ENCODE measurements at regions not wholly inside any gene's neighbourhood (a gene's known extent, or its start where the extent isn't known, plus 50 kb on each side); places are given as distances from the start of the nearest gene placed in this dataset.

DNA sequence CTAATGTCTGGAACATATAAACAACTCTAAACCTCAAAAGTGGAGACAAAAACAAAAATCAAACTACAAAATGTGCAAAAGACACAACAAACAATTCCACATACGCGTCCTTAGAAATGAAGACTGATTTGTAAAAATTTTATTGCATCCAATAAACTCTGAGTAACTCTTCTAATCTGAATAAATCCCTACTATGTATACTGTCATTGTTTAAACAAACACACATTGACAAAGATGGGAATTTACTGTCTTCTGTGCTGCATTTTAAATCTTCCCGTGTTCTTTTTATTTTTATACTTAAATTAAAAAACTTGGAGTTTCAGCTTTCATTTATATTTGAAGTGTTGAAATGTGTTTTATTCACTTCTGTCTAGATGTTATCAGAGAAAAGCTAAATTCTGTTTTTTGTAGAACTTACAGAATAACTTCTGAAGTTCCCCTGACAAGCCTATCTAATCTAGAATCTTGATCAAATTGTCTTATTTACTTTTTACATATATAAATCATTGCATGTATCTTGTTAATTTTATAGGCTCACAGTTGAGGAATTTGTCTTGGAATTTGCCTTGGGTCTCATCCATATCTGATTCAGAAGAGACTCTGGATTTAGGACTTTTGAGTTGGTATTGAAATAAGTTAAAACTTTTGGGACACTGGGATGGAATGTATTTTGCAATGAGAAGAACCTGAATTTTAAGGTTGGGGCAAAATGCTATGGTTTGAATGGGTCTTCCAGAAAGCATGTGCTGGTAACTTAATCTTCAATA lies 2064.4 kb upstream of the C9orf72 start:
- H3K9me3 ChIP-seq (ENCODE audit: insufficient read depth, low read depth), result no peaks in the 10 kb centered on the region
- TF ChIP-seq EZH2 (IDR thresholded peaks at IDR 0.05; ENCODE audit: low read depth), result no peak
- TF ChIP-seq, protein P1, sequence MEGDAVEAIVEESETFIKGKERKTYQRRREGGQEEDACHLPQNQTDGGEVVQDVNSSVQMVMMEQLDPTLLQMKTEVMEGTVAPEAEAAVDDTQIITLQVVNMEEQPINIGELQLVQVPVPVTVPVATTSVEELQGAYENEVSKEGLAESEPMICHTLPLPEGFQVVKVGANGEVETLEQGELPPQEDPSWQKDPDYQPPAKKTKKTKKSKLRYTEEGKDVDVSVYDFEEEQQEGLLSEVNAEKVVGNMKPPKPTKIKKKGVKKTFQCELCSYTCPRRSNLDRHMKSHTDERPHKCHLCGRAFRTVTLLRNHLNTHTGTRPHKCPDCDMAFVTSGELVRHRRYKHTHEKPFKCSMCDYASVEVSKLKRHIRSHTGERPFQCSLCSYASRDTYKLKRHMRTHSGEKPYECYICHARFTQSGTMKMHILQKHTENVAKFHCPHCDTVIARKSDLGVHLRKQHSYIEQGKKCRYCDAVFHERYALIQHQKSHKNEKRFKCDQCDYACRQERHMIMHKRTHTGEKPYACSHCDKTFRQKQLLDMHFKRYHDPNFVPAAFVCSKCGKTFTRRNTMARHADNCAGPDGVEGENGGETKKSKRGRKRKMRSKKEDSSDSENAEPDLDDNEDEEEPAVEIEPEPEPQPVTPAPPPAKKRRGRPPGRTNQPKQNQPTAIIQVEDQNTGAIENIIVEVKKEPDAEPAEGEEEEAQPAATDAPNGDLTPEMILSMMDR (conservative IDR thresholded peaks at IDR 0.05), result no peak
- no TSS peak for BruUV-seq (replicated peaks)
- H3F3A ChIP-seq (ENCODE audit: insufficient read depth, low read depth), result no peaks in the 10 kb centered on the region
- intact Hi-C loops (cut with micrococcal nuclease; ENCODE audit: unreplicated experiment), result no loop called here
- no peaks in the 10 kb centered on the region for H3K4me1 ChIP-seq (replicated peaks; ENCODE audit: insufficient read depth)
- ChIA-PET CTCF (no interaction called here), POLR2A (ENCODE audit: unreplicated experiment) (no interaction called here)
- no peak for DNase-seq
- H2AFZ ChIP-seq, result no peak overlapping the region
- no peak overlapping the region for H3K4me2 ChIP-seq
- no peaks in the 10 kb centered on the region for H3K36me3 ChIP-seq (ENCODE audit: low read depth)
- no peaks in the 10 kb centered on the region for H4K20me1 ChIP-seq (ENCODE audit: insufficient read depth)
- no peaks in the 10 kb centered on the region for H3K9me2 ChIP-seq (ENCODE audit: insufficient read depth)
- H3K4me3 ChIP-seq, result no peak overlapping the region
- no peaks in the 10 kb centered on the region for H3K79me2 ChIP-seq (ENCODE audit: low read depth)
- no peaks in the 10 kb centered on the region for H3K27me3 ChIP-seq (ENCODE audit: insufficient read depth, low read depth)
- H3K27ac ChIP-seq, result no peak overlapping the region

DNA sequence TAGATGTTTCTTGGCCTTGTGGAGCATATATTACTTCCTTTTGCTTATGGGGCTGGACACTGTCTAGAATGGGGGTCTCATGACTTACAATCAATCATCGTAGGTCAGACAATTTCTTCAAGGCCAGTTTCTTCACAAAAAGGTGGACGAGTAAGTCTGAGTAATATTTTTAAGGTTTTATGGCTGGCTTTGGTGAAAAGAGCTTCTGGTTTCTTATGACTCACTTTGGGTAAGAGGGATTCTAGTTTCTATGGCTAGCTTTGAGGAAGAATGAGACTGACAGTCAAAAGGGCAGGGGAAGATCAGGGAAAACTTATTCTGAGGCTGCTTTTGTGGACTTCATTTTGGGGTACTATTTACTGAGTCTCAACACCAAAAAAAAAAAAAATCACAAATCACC lies 2067.2 kb upstream of the C9orf72 start:
- no TSS peak for BruUV-seq (replicated peaks)
- Histone ChIP-seq H2AFZ (no peak overlapping the region), H3K4me2 (no peak overlapping the region), H3K4me1 (replicated peaks; ENCODE audit: insufficient read depth) (no peaks in the 10 kb centered on the region), H3F3A (ENCODE audit: insufficient read depth, low read depth) (no peaks in the 10 kb centered on the region), H3K27me3 (ENCODE audit: insufficient read depth, low read depth) (no peaks in the 10 kb centered on the region), H3K36me3 (ENCODE audit: low read depth) (no peaks in the 10 kb centered on the region), H4K20me1 (ENCODE audit: insufficient read depth) (no peaks in the 10 kb centered on the region), H3K9me3 (ENCODE audit: insufficient read depth, low read depth) (no peaks in the 10 kb centered on the region), H3K4me3 (no peak overlapping the region), H3K9me2 (ENCODE audit: insufficient read depth) (no peaks in the 10 kb centered on the region), H3K79me2 (ENCODE audit: low read depth) (no peaks in the 10 kb centered on the region), H3K27ac (no peak overlapping the region)
- DNase-seq, result no peak
- POLR2A ChIA-PET (ENCODE audit: unreplicated experiment), result interaction anchor here (0.7 kb wide), 1 partner anchor 12 kb away, joined by 4 read pairs; no protein-coding TSS in a partner anchor
- intact Hi-C loops (cut with micrococcal nuclease; ENCODE audit: unreplicated experiment), result no loop called here
- no peak for TF ChIP-seq EZH2 (IDR thresholded peaks at IDR 0.05; ENCODE audit: low read depth)
- TF ChIP-seq, protein P1 (conservative IDR thresholded peaks at IDR 0.05), result no peak
- CTCF ChIA-PET, result no interaction called here

DNA sequence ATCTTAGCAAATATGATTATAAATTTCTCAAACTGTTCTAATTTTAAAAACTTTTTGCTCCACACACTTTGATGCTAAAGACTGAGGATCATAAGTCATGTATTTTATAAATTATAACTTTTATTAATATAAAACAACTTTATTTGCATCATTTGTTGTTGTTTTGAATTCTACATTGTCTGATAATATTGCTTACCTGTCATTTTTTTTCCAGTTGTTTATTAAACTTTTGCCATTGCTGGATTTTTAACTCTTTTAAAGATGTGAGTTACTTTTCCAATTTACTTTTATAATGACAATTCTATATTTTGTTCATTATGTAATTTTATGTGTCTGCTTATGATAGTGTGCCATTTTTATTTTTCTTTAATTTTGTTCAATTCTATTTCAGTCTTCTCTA lies 2071.2 kb upstream of the C9orf72 start:
- BruUV-seq (replicated peaks), result no TSS peak
- Histone ChIP-seq H3K9me3 (ENCODE audit: insufficient read depth, low read depth) (no peaks in the 10 kb centered on the region), H3K4me2 (no peak overlapping the region), H3K27me3 (ENCODE audit: insufficient read depth, low read depth) (no peaks in the 10 kb centered on the region), H3K79me2 (ENCODE audit: low read depth) (no peaks in the 10 kb centered on the region), H3K9me2 (ENCODE audit: insufficient read depth) (no peaks in the 10 kb centered on the region), H3K27ac (no peak overlapping the region), H3K36me3 (ENCODE audit: low read depth) (no peaks in the 10 kb centered on the region), H4K20me1 (ENCODE audit: insufficient read depth) (no peaks in the 10 kb centered on the region), H3F3A (ENCODE audit: insufficient read depth, low read depth) (no peaks in the 10 kb centered on the region), H2AFZ (no peak overlapping the region), H3K4me3 (no peak overlapping the region), H3K4me1 (replicated peaks; ENCODE audit: insufficient read depth) (no peaks in the 10 kb centered on the region)
- TF ChIP-seq EZH2 (IDR thresholded peaks at IDR 0.05; ENCODE audit: low read depth), result no peak
- TF ChIP-seq, protein P1 (conservative IDR thresholded peaks at IDR 0.05), result no peak
- intact Hi-C loops (cut with micrococcal nuclease; ENCODE audit: unreplicated experiment), result no loop called here
- POLR2A ChIA-PET (ENCODE audit: unreplicated experiment), result no interaction called here
- no peak for DNase-seq
- CTCF ChIA-PET, result no interaction called here

Measured in PC-9 (cell line).